ENCODE measurements at regions not wholly inside any gene's neighbourhood (a gene's known extent, or its start where the extent isn't known, plus 50 kb on each side); places are given as distances from the start of the nearest gene placed in this dataset.
A peak's percentile ranks its signal among the peaks of the same experiment; 100 is the strongest.

DNA sequence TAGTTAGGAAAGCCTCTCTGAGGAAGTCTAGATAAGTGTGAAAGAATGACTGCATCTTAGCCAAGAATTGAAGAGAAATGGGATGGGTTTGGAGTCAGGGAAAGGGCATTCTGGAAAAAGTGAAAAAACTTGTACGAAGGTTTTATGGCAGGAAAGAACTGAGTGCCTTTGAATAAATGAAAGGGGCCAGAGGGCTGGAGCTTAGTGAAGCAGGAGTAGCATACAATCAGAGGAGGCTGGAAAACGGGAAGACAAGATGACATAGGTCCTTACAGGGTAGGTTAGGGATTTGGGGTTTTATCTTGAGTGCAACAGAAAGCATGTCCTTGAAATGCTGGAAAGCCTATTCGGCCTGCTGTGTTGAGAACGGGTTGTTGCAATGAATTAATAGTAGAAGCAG, 152.6 kb upstream of the RND3 start:
- H3K27me3 ChIP-seq (ENCODE audit: control insufficient read depth in 1 of 2, insufficient read depth in 2 of 2, low read length in 2 of 2), result no peaks in the 10 kb centered on the region
- H3K4me1 ChIP-seq (ENCODE audit: control insufficient read depth, insufficient read depth, low read length), result no peaks in the 10 kb centered on the region
- no peak overlapping the region for H3K27ac ChIP-seq (ENCODE audit: low read length)
- H3K36me3 ChIP-seq (ENCODE audit: control insufficient read depth in 2 of 2, insufficient read depth in 2 of 2, low read length in 2 of 2), result no peaks in the 10 kb centered on the region
- H3K9ac ChIP-seq (ENCODE audit: low read length in 2 of 2), result no peak overlapping the region
- no peaks in the 10 kb centered on the region for H3K9me3 ChIP-seq (ENCODE audit: control insufficient read depth in 2 of 2, low read length in 2 of 2)
- H3K4me3 ChIP-seq (ENCODE audit: low read length in 2 of 2), result no peak overlapping the region

GRCh38 chr2:150639383-150639782, 151.9 kb upstream of the RND3 start:
- Histone ChIP-seq H3K4me3 (ENCODE audit: low read length in 2 of 2) (no peak overlapping the region), H3K4me1 (ENCODE audit: control insufficient read depth, insufficient read depth, low read length) (no peaks in the 10 kb centered on the region), H3K36me3 (ENCODE audit: control insufficient read depth in 2 of 2, insufficient read depth in 2 of 2, low read length in 2 of 2) (no peaks in the 10 kb centered on the region), H3K27me3 (ENCODE audit: control insufficient read depth in 1 of 2, insufficient read depth in 2 of 2, low read length in 2 of 2) (no peaks in the 10 kb centered on the region), H3K9ac (ENCODE audit: low read length in 2 of 2) (peak overlapping the region in 1 of 2 donors; percentile 21), H3K27ac (ENCODE audit: low read length) (no peak overlapping the region), H3K9me3 (ENCODE audit: control insufficient read depth in 2 of 2, low read length in 2 of 2) (no peaks in the 10 kb centered on the region)

DNA sequence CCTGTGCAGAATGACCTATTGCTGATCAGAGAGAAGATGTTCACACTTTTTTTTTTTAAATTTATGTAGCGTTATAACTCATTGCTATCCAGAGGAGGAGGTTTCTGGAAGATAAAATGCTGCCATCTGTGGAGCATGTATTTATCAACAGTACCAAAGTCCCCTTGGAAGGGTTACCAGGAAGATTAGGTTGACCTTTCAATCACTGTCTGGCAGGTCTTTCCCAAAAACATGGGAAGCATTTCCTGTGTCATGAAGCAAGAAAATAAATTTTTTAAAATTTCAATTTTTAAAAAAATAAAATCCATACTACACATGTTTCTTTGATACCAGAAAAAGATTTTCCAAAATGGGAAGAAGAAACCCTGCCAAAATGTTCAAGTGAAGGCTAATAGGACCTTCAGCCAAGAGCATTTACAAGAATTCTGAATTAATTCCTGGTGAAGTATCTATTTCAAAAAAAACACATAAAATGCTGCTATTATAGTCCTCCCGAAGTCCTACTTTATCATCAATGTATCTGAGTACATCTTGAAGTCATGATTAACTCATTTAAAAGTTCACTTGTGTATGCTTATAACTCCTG, 143.9 kb upstream of the RND3 start:
- Histone ChIP-seq H3K27me3 (ENCODE audit: control insufficient read depth in 1 of 2, insufficient read depth in 2 of 2, low read length in 2 of 2) (no peaks in the 10 kb centered on the region), H3K4me3 (ENCODE audit: low read length in 2 of 2) (no peak overlapping the region), H3K9ac (ENCODE audit: low read length in 2 of 2) (no peak overlapping the region), H3K4me1 (ENCODE audit: control insufficient read depth, insufficient read depth, low read length) (no peaks in the 10 kb centered on the region), H3K9me3 (ENCODE audit: control insufficient read depth in 2 of 2, low read length in 2 of 2) (no peaks in the 10 kb centered on the region), H3K36me3 (ENCODE audit: control insufficient read depth in 2 of 2, insufficient read depth in 2 of 2, low read length in 2 of 2) (no peaks in the 10 kb centered on the region), H3K27ac (ENCODE audit: low read length) (no peak overlapping the region)

DNA sequence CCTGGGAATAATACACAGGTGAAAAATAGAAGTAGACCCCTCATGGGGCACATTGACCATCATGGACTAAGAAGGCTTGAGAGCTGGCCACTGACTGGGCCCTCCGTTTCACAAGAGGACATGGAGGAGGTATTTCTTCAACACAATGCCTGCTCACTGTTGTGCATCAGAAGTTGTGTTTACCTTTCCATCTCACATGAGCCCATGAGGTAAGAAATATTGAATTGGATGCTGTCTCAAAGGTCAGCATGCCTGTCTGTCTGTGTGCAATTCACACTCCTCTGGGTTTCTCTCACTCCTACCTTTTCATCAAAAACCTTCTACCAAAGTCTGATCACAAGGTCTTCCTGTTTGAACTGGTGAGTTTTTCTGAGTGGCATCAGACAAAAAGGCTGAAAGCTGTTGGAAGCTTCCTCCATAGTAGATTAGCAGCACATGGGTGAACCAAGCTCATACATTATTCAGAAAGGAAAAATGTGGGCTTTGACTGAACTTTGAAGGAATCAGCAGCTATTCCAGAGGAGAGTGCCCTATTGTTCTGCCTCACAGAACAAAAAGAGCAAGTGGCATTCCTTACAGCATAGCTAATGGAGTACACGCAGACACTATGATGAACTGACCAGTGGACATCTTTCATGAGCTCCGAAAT, 143.2 kb upstream of the RND3 start:
- Histone ChIP-seq H3K4me1 (ENCODE audit: control insufficient read depth, insufficient read depth, low read length) (no peaks in the 10 kb centered on the region), H3K27ac (ENCODE audit: low read length) (no peak overlapping the region), H3K27me3 (ENCODE audit: control insufficient read depth in 1 of 2, insufficient read depth in 2 of 2, low read length in 2 of 2) (no peaks in the 10 kb centered on the region), H3K9ac (ENCODE audit: low read length in 2 of 2) (no peak overlapping the region), H3K36me3 (ENCODE audit: control insufficient read depth in 2 of 2, insufficient read depth in 2 of 2, low read length in 2 of 2) (no peaks in the 10 kb centered on the region), H3K9me3 (ENCODE audit: control insufficient read depth in 2 of 2, low read length in 2 of 2) (no peaks in the 10 kb centered on the region), H3K4me3 (ENCODE audit: low read length in 2 of 2) (no peak overlapping the region)

- H3K9me3 ChIP-seq (ENCODE audit: control insufficient read depth in 2 of 2, low read length in 2 of 2), result no peaks in the 10 kb centered on the region
- H3K4me1 ChIP-seq (ENCODE audit: control insufficient read depth, insufficient read depth, low read length), result no peaks in the 10 kb centered on the region
- no peaks in the 10 kb centered on the region for H3K36me3 ChIP-seq (ENCODE audit: control insufficient read depth in 2 of 2, insufficient read depth in 2 of 2, low read length in 2 of 2)
- H3K9ac ChIP-seq (ENCODE audit: low read length in 2 of 2), result no peak overlapping the region
- H3K4me3 ChIP-seq (ENCODE audit: low read length in 2 of 2), result no peak overlapping the region
- H3K27me3 ChIP-seq (ENCODE audit: control insufficient read depth in 1 of 2, insufficient read depth in 2 of 2, low read length in 2 of 2), result no peaks in the 10 kb centered on the region
- H3K27ac ChIP-seq (ENCODE audit: low read length), result no peak overlapping the region
Measured at GRCh38 chr2:150627526-150627925, 140.1 kb upstream of the RND3 start.

DNA sequence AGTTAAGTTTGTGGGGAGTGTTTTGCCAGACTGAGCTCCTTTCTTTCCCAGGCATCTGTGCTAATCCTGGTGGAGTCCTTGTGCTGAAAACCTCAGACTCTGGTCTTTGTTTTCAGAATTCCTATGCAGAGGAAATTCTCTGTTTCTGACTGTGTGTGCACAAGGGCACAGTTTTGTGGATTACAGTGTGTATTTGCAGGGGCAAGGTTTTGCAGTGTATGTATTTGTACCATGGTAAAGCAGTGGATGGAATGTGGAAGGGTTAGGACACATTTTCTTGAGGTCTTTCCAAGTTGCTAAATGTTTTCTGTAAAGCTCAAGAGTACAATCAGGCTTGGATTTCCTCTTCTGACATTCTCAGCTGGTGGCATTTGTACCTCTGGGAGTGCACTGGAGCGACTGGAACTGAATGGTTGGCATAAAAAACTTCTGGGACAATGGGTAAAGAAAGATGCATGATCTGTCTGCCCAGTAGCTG, 139.5 kb upstream of the RND3 start:
- Histone ChIP-seq H3K4me1 (ENCODE audit: control insufficient read depth, insufficient read depth, low read length) (no peaks in the 10 kb centered on the region), H3K36me3 (ENCODE audit: control insufficient read depth in 2 of 2, insufficient read depth in 2 of 2, low read length in 2 of 2) (no peaks in the 10 kb centered on the region), H3K9me3 (ENCODE audit: control insufficient read depth in 2 of 2, low read length in 2 of 2) (no peaks in the 10 kb centered on the region), H3K9ac (ENCODE audit: low read length in 2 of 2) (no peak overlapping the region), H3K27me3 (ENCODE audit: control insufficient read depth in 1 of 2, insufficient read depth in 2 of 2, low read length in 2 of 2) (no peaks in the 10 kb centered on the region), H3K4me3 (ENCODE audit: low read length in 2 of 2) (no peak overlapping the region), H3K27ac (ENCODE audit: low read length) (no peak overlapping the region)

DNA sequence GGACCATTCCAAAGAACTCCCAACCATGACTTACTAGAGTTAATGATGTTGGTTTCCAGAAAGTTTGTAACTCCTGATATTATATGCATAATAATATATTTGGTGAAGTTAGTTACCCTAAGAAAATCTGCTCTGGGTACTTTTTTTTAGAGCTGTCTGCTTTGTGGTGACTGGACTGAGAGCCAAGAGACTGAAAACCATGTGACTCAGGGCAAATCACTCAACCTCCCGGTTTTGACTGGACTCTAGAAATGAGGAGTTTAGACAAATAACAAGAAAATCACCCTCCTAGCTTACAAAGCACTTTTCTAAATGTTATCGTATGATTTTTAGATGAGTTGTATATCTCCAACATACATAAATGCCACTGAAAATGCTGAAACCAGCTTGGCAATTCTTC, 138.3 kb upstream of the RND3 start:
- Histone ChIP-seq H3K36me3 (ENCODE audit: control insufficient read depth in 2 of 2, insufficient read depth in 2 of 2, low read length in 2 of 2) (no peaks in the 10 kb centered on the region), H3K27ac (ENCODE audit: low read length) (no peak overlapping the region), H3K4me1 (ENCODE audit: control insufficient read depth, insufficient read depth, low read length) (no peaks in the 10 kb centered on the region), H3K9me3 (ENCODE audit: control insufficient read depth in 2 of 2, low read length in 2 of 2) (no peaks in the 10 kb centered on the region), H3K4me3 (ENCODE audit: low read length in 2 of 2) (no peak overlapping the region), H3K9ac (ENCODE audit: low read length in 2 of 2) (no peak overlapping the region), H3K27me3 (ENCODE audit: control insufficient read depth in 1 of 2, insufficient read depth in 2 of 2, low read length in 2 of 2) (no peaks in the 10 kb centered on the region)

DNA sequence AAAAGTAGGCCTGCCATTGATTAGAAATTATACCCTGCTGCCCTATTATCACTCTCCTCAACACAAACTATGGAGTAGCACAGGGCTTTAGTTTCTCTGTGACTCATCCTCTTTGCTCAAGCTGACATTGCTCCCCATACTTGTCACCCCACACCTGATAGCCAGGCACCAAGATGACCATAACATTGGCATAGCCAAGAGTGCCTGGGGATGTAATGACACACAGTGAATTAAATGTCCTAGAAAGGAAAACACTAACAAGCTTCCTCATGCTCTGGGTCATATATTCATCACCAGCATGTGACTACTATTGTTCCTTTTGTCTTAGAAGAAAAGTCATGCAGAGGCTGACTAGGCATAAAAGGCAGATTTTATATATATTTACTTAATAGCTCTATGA, 137.8 kb upstream of the RND3 start:
- H3K4me3 ChIP-seq (ENCODE audit: low read length in 2 of 2), result no peak overlapping the region
- no peak overlapping the region for H3K9ac ChIP-seq (ENCODE audit: low read length in 2 of 2)
- H3K27me3 ChIP-seq (ENCODE audit: control insufficient read depth in 1 of 2, insufficient read depth in 2 of 2, low read length in 2 of 2), result no peaks in the 10 kb centered on the region
- no peaks in the 10 kb centered on the region for H3K36me3 ChIP-seq (ENCODE audit: control insufficient read depth in 2 of 2, insufficient read depth in 2 of 2, low read length in 2 of 2)
- no peaks in the 10 kb centered on the region for H3K4me1 ChIP-seq (ENCODE audit: control insufficient read depth, insufficient read depth, low read length)
- no peaks in the 10 kb centered on the region for H3K9me3 ChIP-seq (ENCODE audit: control insufficient read depth in 2 of 2, low read length in 2 of 2)
- H3K27ac ChIP-seq (ENCODE audit: low read length), result no peak overlapping the region

DNA sequence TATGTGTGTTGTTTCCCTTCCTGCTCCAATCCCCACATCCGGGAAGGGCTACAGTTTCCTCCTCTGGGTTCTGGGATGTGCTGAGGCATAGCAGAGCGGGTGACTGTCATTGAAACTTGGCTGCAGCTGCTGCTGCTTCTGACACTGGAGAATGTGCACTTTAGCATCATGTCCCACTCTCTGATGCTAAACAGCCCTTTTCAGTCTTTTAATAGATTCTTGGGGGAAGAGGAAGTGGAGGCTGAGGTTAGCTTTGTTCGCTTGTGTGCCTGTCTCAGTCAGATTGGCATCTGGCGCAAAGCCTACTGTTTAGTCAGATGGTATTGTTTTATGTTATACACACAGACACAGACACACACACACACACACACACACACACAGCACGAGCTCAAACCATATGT, 136.5 kb upstream of the RND3 start:
- Histone ChIP-seq H3K36me3 (ENCODE audit: control insufficient read depth in 2 of 2, insufficient read depth in 2 of 2, low read length in 2 of 2) (no peaks in the 10 kb centered on the region), H3K4me1 (ENCODE audit: control insufficient read depth, insufficient read depth, low read length) (no peaks in the 10 kb centered on the region), H3K27me3 (ENCODE audit: control insufficient read depth in 1 of 2, insufficient read depth in 2 of 2, low read length in 2 of 2) (no peaks in the 10 kb centered on the region), H3K27ac (ENCODE audit: low read length) (no peak overlapping the region), H3K4me3 (ENCODE audit: low read length in 2 of 2) (no peak overlapping the region), H3K9me3 (ENCODE audit: control insufficient read depth in 2 of 2, low read length in 2 of 2) (no peaks in the 10 kb centered on the region), H3K9ac (ENCODE audit: low read length in 2 of 2) (no peak overlapping the region)

- Histone ChIP-seq H3K27ac (ENCODE audit: low read length) (no peak overlapping the region), H3K9me3 (ENCODE audit: control insufficient read depth in 2 of 2, low read length in 2 of 2) (no peaks in the 10 kb centered on the region)
Measured at GRCh38 chr2:150621526-150622213, 134.2 kb upstream of the RND3 start.

GRCh38 chr2:150620855-150621254, 133.4 kb upstream of the RND3 start:
- no peaks in the 10 kb centered on the region for H3K36me3 ChIP-seq (ENCODE audit: control insufficient read depth in 2 of 2, insufficient read depth in 2 of 2, low read length in 2 of 2)
- H3K4me1 ChIP-seq (ENCODE audit: control insufficient read depth, insufficient read depth, low read length), result no peaks in the 10 kb centered on the region
- H3K27me3 ChIP-seq (ENCODE audit: control insufficient read depth in 1 of 2, insufficient read depth in 2 of 2, low read length in 2 of 2), result no peaks in the 10 kb centered on the region
- no peak overlapping the region for H3K9ac ChIP-seq (ENCODE audit: low read length in 2 of 2)
- H3K4me3 ChIP-seq (ENCODE audit: low read length in 2 of 2), result no peak overlapping the region
- no peak overlapping the region for H3K27ac ChIP-seq (ENCODE audit: low read length)
- no peaks in the 10 kb centered on the region for H3K9me3 ChIP-seq (ENCODE audit: control insufficient read depth in 2 of 2, low read length in 2 of 2)

More at GRCh38 chr2:150621526-150622213, 134.2 kb upstream of the RND3 start:
- no peak overlapping the region for H3K4me3 ChIP-seq (ENCODE audit: low read length in 2 of 2)
- no peaks in the 10 kb centered on the region for H3K27me3 ChIP-seq (ENCODE audit: control insufficient read depth in 1 of 2, insufficient read depth in 2 of 2, low read length in 2 of 2)
- no peaks in the 10 kb centered on the region for H3K36me3 ChIP-seq (ENCODE audit: control insufficient read depth in 2 of 2, insufficient read depth in 2 of 2, low read length in 2 of 2)
- H3K4me1 ChIP-seq (ENCODE audit: control insufficient read depth, insufficient read depth, low read length), result no peaks in the 10 kb centered on the region
- H3K9ac ChIP-seq (ENCODE audit: low read length in 2 of 2), result no peak overlapping the region

Measured in stomach smooth muscle (tissue), 2 donors.